ENCODE measurements at regions not wholly inside any gene's neighbourhood (a gene's known extent, or its start where the extent isn't known, plus 50 kb on each side); places are given as distances from the start of the nearest gene placed in this dataset.

DNA sequence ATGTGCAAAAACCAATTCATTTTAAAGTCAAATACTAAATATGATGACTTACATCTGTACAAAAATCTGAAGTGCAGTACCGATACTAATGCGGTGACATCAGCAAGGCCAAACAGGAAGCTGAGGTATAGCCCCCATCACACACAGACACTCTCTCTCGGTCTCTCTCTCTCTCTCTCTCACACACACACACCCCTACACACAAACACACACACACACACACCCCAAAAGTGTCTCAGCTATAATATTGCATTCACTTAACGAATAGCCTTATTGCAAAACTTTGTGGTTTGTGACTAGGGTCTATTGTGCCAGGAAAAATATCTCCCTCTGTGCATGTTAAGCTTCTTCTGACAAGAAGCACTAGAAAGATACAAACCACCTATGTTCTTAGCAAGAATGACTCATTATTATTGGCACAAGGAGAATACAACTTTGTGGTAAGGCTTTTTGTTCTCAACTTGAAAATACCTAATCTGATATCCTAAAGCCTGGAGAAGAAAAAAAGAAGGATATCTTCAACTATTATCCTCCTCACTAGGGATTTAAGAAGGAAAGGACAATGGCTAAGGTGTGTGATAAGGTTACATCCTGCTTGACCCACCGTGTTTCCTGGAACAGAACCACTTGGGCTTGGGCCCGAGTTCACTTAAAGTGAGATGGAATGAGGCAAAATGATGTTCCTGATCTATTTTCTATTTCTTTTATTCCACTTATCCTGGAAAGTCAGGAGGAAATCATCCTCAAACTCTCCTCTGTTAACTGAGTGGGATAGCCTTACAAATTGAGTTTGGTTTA is 107.1 kb downstream of the NIBAN1 start:
- H3K4me1 ChIP-seq (ENCODE audit: insufficient read depth, low read length): peaks cover 16% of the 10 kb centered on the region
- peak overlapping the region; percentile 59 for H3K27ac ChIP-seq (ENCODE audit: low read length)
- ChIA-PET POLR2A (ENCODE audit: unreplicated experiment) (no interaction called here), CTCF (no interaction called here)
- no peak overlapping the region for H3K9ac ChIP-seq (ENCODE audit: low read length)
- no peaks in the 10 kb centered on the region for H3K9me3 ChIP-seq (ENCODE audit: low read length)
- DNase-seq: peak; percentile 76
- no peak overlapping the region; the same call in 1 of the 2 replicates for H3K4me3 ChIP-seq (ENCODE audit: low read length)
- peak; percentile 79 for ATAC-seq
- peak overlapping the region; percentile 7; the same call in 1 of the 2 replicates for H2AFZ ChIP-seq (ENCODE audit: low read length)
- no peaks in the 10 kb centered on the region for H3K79me2 ChIP-seq (ENCODE audit: low read length)
- H3K4me2 ChIP-seq (ENCODE audit: low read length): peak overlapping the region; percentile 53
- no TSS peak for BruUV-seq (replicated peaks)
- no peak for TF ChIP-seq EZH2 (IDR thresholded peaks at IDR 0.05; ENCODE audit: low read length, unreplicated experiment)
- TF ChIP-seq, protein P1, sequence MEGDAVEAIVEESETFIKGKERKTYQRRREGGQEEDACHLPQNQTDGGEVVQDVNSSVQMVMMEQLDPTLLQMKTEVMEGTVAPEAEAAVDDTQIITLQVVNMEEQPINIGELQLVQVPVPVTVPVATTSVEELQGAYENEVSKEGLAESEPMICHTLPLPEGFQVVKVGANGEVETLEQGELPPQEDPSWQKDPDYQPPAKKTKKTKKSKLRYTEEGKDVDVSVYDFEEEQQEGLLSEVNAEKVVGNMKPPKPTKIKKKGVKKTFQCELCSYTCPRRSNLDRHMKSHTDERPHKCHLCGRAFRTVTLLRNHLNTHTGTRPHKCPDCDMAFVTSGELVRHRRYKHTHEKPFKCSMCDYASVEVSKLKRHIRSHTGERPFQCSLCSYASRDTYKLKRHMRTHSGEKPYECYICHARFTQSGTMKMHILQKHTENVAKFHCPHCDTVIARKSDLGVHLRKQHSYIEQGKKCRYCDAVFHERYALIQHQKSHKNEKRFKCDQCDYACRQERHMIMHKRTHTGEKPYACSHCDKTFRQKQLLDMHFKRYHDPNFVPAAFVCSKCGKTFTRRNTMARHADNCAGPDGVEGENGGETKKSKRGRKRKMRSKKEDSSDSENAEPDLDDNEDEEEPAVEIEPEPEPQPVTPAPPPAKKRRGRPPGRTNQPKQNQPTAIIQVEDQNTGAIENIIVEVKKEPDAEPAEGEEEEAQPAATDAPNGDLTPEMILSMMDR (conservative IDR thresholded peaks at IDR 0.05; ENCODE audit: low read depth, low read length): no peak
- H3K27me3 ChIP-seq (ENCODE audit: low read length): no peaks in the 10 kb centered on the region
- no peaks in the 10 kb centered on the region for H4K20me1 ChIP-seq (ENCODE audit: low read length)
- H3K36me3 ChIP-seq (ENCODE audit: low read depth, low read length): no peaks in the 10 kb centered on the region
- no peaks in the 10 kb centered on the region for H3F3A ChIP-seq (ENCODE audit: low read length, unreplicated experiment)
- H3K9me2 ChIP-seq (replicated peaks; ENCODE audit: low read length): no peaks in the 10 kb centered on the region
- intact Hi-C loops (cut with micrococcal nuclease): no loop called here

DNA sequence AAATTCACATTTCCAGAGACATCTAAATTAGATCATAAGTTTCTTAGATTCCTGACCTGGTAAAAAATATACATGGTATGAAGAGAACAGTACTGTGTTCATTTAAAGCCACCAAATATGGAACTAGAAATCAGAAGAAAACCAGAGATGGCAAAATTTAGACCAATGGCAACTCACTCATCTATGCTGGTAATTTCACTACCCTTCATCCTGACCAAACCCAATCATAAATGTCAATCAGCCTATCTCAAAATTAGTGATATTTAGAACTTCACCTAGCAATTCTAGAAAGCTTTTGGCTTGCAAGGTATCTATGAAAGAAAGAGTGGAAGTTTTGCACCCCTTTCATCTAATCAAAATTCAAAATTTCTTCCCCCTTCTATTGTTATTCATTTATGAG is 107.7 kb downstream of the NIBAN1 start:
- H3K4me1 ChIP-seq (ENCODE audit: insufficient read depth, low read length): peaks cover 16% of the 10 kb centered on the region
- POLR2A ChIA-PET (ENCODE audit: unreplicated experiment): no interaction called here

DNA sequence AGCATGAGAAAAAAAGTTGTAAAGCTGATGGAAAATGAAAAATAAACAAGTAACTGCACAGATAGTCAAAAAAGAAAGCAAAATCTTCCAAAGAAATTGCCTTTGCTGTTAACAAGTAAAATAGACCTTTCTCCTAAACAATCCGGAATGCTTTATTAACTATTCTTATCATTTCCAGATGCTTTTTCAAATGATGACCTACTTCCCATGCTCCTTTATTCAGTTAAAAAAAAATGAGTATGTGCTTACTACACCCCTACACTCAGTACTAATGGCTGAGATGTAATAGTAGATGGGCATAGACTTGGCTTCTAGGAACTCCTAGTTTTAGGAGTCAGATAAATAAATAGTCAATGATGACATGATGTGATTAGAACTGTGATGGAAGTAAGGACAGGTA is 108.5 kb downstream of the NIBAN1 start:
- Histone ChIP-seq H2AFZ (ENCODE audit: low read length) (no peak overlapping the region), H4K20me1 (ENCODE audit: low read length) (no peaks in the 10 kb centered on the region), H3K4me1 (ENCODE audit: insufficient read depth, low read length) (peaks cover 16% of the 10 kb centered on the region), H3K27me3 (ENCODE audit: low read length) (no peaks in the 10 kb centered on the region), H3K79me2 (ENCODE audit: low read length) (no peaks in the 10 kb centered on the region), H3K4me3 (ENCODE audit: low read length) (no peak overlapping the region), H3K9me3 (ENCODE audit: low read length) (no peaks in the 10 kb centered on the region), H3K36me3 (ENCODE audit: low read depth, low read length) (no peaks in the 10 kb centered on the region), H3K9me2 (replicated peaks; ENCODE audit: low read length) (no peaks in the 10 kb centered on the region), H3K9ac (ENCODE audit: low read length) (no peak overlapping the region), H3K4me2 (ENCODE audit: low read length) (no peak overlapping the region), H3F3A (ENCODE audit: low read length, unreplicated experiment) (no peaks in the 10 kb centered on the region), H3K27ac (ENCODE audit: low read length) (no peak overlapping the region)
- ChIA-PET CTCF (no interaction called here), POLR2A (ENCODE audit: unreplicated experiment) (no interaction called here)
- TF ChIP-seq EZH2phosphoT487 (IDR thresholded peaks at IDR 0.05; ENCODE audit: borderline replicate concordance, low read length) (no peak), EZH2 (IDR thresholded peaks at IDR 0.05; ENCODE audit: low read length, unreplicated experiment) (no peak)
- TF ChIP-seq, protein P1 (conservative IDR thresholded peaks at IDR 0.05; ENCODE audit: low read depth, low read length): no peak
- intact Hi-C loops (cut with micrococcal nuclease): no loop called here
- DNase-seq (no peak), ATAC-seq (no peak)
- BruUV-seq (replicated peaks): no TSS peak

More for the DNA sequence above, 107.7 kb downstream of the NIBAN1 start:
- no peak overlapping the region for H3K9ac ChIP-seq (ENCODE audit: low read length)
- no peaks in the 10 kb centered on the region for H4K20me1 ChIP-seq (ENCODE audit: low read length)
- H3F3A ChIP-seq (ENCODE audit: low read length, unreplicated experiment): no peaks in the 10 kb centered on the region
- no peak overlapping the region; the same call in 1 of the 2 replicates for H3K4me3 ChIP-seq (ENCODE audit: low read length)
- TF ChIP-seq, protein P1 (conservative IDR thresholded peaks at IDR 0.05; ENCODE audit: low read depth, low read length): no peak
- no peak for TF ChIP-seq EZH2 (IDR thresholded peaks at IDR 0.05; ENCODE audit: low read length, unreplicated experiment)
- TF ChIP-seq EZH2phosphoT487 (IDR thresholded peaks at IDR 0.05; ENCODE audit: borderline replicate concordance, low read length): no peak
- H3K79me2 ChIP-seq (ENCODE audit: low read length): no peaks in the 10 kb centered on the region
- intact Hi-C loops (cut with micrococcal nuclease): no loop called here
- ATAC-seq (no peak), DNase-seq (no peak)
- peak overlapping the region; percentile 59 for H3K27ac ChIP-seq (ENCODE audit: low read length)
- H3K36me3 ChIP-seq (ENCODE audit: low read depth, low read length): no peaks in the 10 kb centered on the region
- no peaks in the 10 kb centered on the region for H3K9me3 ChIP-seq (ENCODE audit: low read length)
- peak overlapping the region; percentile 53 for H3K4me2 ChIP-seq (ENCODE audit: low read length)
- no peaks in the 10 kb centered on the region for H3K27me3 ChIP-seq (ENCODE audit: low read length)
- H3K9me2 ChIP-seq (replicated peaks; ENCODE audit: low read length): no peaks in the 10 kb centered on the region
- no peak overlapping the region for H2AFZ ChIP-seq (ENCODE audit: low read length)
- CTCF ChIA-PET: no interaction called here
- no TSS peak for BruUV-seq (replicated peaks)
